IMR-90 (cell line): ENCODE measurements at regions not wholly inside any gene's neighbourhood (a gene's known extent, or its start where the extent isn't known, plus 50 kb on each side); places are given as distances from the start of the nearest gene placed in this dataset.

Experiments
- ATAC-seq: fragments of 200-7000 bp; cut with Tn5 transposase; 2 replicates; pipeline ENCODE4 v1.9.1; 2020; ENCODE audit warnings: low read depth, mild to moderate bottlenecking, moderate library complexity
- BruUV-seq: library from RNA; stranded (reverse); fragments of 400-500 nt; replicated peaks from 2 replicates; lab custom pipeline; 2021; lab: Mats Ljungman, UMichigan
- CTCF ChIA-PET: fragments of 300-600 bp; formaldehyde crosslinking; extraction: SDS; loops from one replicate; lab custom pipeline; 2021; ENCODE audit warnings: antibody characterized with exemption; lab: Yijun Ruan, JAX
- POLR2A ChIA-PET: fragments of 300-600 bp; sonication (Branson Sonifier 250); formaldehyde crosslinking; loops from one replicate; lab custom pipeline; 2022; ENCODE audit warnings: antibody characterized with exemption; ENCODE audit not compliant: unreplicated experiment; lab: Charles Lee
- DNase-seq: peaks from one replicate; pipeline ENCODE4 v3.0.0; 2013
- H2AFZ ChIP-seq: replicated peaks from 2 replicates; pipeline ENCODE3; 2013; ENCODE audit warnings: low read length, mild to moderate bottlenecking; ENCODE audit not compliant: poor library complexity
- H2AK5ac ChIP-seq: 2 replicates; pipeline ENCODE4 v1.6.1; 2013; ENCODE audit warnings: low read depth, low read length, inconsistent platforms
- H2AK9ac ChIP-seq: replicated peaks from 2 replicates; pipeline ENCODE3; 2013; ENCODE audit warnings: mild to moderate bottlenecking, low read depth, low read length, moderate library complexity; ENCODE audit not compliant: poor library complexity
- H2BK120ac ChIP-seq: 2 replicates; pipeline ENCODE4 v1.6.1; 2013; ENCODE audit warnings: low read depth, low read length, inconsistent platforms
- H2BK15ac ChIP-seq: 3 replicates; pipeline ENCODE4 v1.6.1; 2013; ENCODE audit warnings: low read depth, low read length, inconsistent platforms
- H2BK20ac ChIP-seq: 2 replicates; pipeline ENCODE4 v1.6.1; 2013; ENCODE audit warnings: low read depth, mild to moderate bottlenecking, inconsistent platforms, low read length, moderate library complexity
- H2BK5ac ChIP-seq: 2 replicates; pipeline ENCODE4 v1.6.1; 2013; ENCODE audit warnings: mild to moderate bottlenecking, low read depth, low read length, inconsistent platforms; ENCODE audit not compliant: poor library complexity, severe bottlenecking
- H3K14ac ChIP-seq: replicated peaks from 2 replicates; pipeline ENCODE4 v1.6.1; 2013; ENCODE audit warnings: low read depth, low read length, inconsistent platforms
- H3K18ac ChIP-seq: 2 replicates; pipeline ENCODE4 v1.6.1; 2013; ENCODE audit warnings: low read depth, low read length, control low read depth
- H3K23ac ChIP-seq: 2 replicates; pipeline ENCODE4 v1.6.1; 2013; ENCODE audit warnings: low read depth, low read length, inconsistent platforms
- H3K27ac ChIP-seq: 2 replicates; pipeline ENCODE4 v1.5.1; 2013; ENCODE audit warnings: mild to moderate bottlenecking, control low read depth, low read length; ENCODE audit not compliant: insufficient read depth
- H3K27me3 ChIP-seq: 2 replicates; pipeline ENCODE4 v1.6.1; 2013; ENCODE audit warnings: low read length; ENCODE audit not compliant: control insufficient read depth, insufficient read depth
- H3K36me3 ChIP-seq: 2 replicates; pipeline ENCODE4 v1.6.1; 2013; ENCODE audit warnings: low read length, mixed read lengths; ENCODE audit not compliant: control insufficient read depth, insufficient read depth
- H3K4ac ChIP-seq: 2 replicates; pipeline ENCODE4 v1.6.1; 2013; ENCODE audit warnings: low read depth, low read length, inconsistent platforms
- H3K4me1 ChIP-seq: 2 replicates; pipeline ENCODE4 v1.6.1; 2013; ENCODE audit warnings: low read length, mixed read lengths; ENCODE audit not compliant: control insufficient read depth, insufficient read depth
- H3K4me2 ChIP-seq: 2 replicates; pipeline ENCODE4 v1.6.1; 2013; ENCODE audit warnings: low read depth, mild to moderate bottlenecking, control low read depth, low read length, moderate library complexity
- H3K4me3 ChIP-seq: 2 replicates; pipeline ENCODE4 v1.5.1; 2013; ENCODE audit warnings: low read depth, mild to moderate bottlenecking, control low read depth, low read length, moderate library complexity; ENCODE audit not compliant: insufficient read depth
- H3K56ac ChIP-seq: 2 replicates; pipeline ENCODE4 v1.6.1; 2013; ENCODE audit warnings: low read length, inconsistent platforms; ENCODE audit not compliant: insufficient read depth; ENCODE audit errors: extremely low read depth
- H3K79me1 ChIP-seq, 2 experiments: 2 replicates each; pipeline ENCODE4 v1.6.1; 2013; ENCODE audit warnings: low read length in 2 of 2, inconsistent platforms in 1 of 2, low read depth in 1 of 2
- H3K9ac ChIP-seq: 2 replicates; pipeline ENCODE4 v1.6.1; 2013; ENCODE audit warnings: low read depth, low read length, control low read depth
- H3K9me1 ChIP-seq: 2 replicates; pipeline ENCODE4 v1.6.1; 2013; ENCODE audit warnings: low read length, inconsistent platforms; ENCODE audit not compliant: insufficient read depth
- H3K9me3 ChIP-seq: 2 replicates; pipeline ENCODE4 v1.6.1; 2013; ENCODE audit warnings: low read length; ENCODE audit not compliant: control insufficient read depth, insufficient read depth
- H4K20me1 ChIP-seq: 2 replicates; pipeline ENCODE4 v1.6.1; 2013; ENCODE audit warnings: low read length, inconsistent platforms; ENCODE audit not compliant: insufficient read depth
- H4K5ac ChIP-seq: 2 replicates; pipeline ENCODE4 v1.6.1; 2013; ENCODE audit warnings: mild to moderate bottlenecking, low read depth, low read length, control low read depth
- H4K8ac ChIP-seq, 2 experiments: 2 replicates each; pipeline ENCODE4 v1.6.1; 2013; ENCODE audit warnings: low read depth in 2 of 2, low read length in 2 of 2, control low read depth in 1 of 2, inconsistent platforms in 1 of 2
- H4K91ac ChIP-seq: 2 replicates; pipeline ENCODE4 v1.6.1; 2013; ENCODE audit warnings: low read depth, low read length, inconsistent platforms; ENCODE audit not compliant: insufficient read depth
- BHLHE40 ChIP-seq: fragments of 150-350 bp; IDR thresholded peaks from 2 replicates; pipeline ENCODE4 v1.6.1; 2016; ENCODE audit warnings: mild to moderate bottlenecking, low read depth, low read length
- CHD1 ChIP-seq: IDR thresholded peaks from 2 replicates; pipeline ENCODE4 v1.6.1; 2012; ENCODE audit warnings: low read depth, low read length, improper control_type of control experiment
- FOS ChIP-seq: fragments of 150-350 bp; IDR thresholded peaks from 2 replicates; pipeline ENCODE4 v1.6.1; 2016; ENCODE audit warnings: low read depth, low read length
- MAFK ChIP-seq: IDR thresholded peaks from 2 replicates; pipeline ENCODE4 v1.6.1; 2012; ENCODE audit warnings: low read depth, low read length, improper control_type of control experiment
- MAZ ChIP-seq: IDR thresholded peaks from 2 replicates; pipeline ENCODE4 v1.6.1; 2012; ENCODE audit warnings: low read depth, mild to moderate bottlenecking, low read length, improper control_type of control experiment, moderate library complexity, borderline replicate concordance
- MXI1 ChIP-seq: IDR thresholded peaks from 2 replicates; pipeline ENCODE4 v1.6.1; 2012; ENCODE audit warnings: low read depth, mild to moderate bottlenecking, low read length, moderate library complexity, borderline replicate concordance
- NFE2L2 ChIP-seq: fragments of 150-350 bp; IDR thresholded peaks from 2 replicates; pipeline ENCODE4 v1.6.1; 2016; ENCODE audit warnings: low read depth, mild to moderate bottlenecking, low read length
- POLR2A ChIP-seq: IDR thresholded peaks from 2 replicates; pipeline ENCODE4 v1.6.1; 2012; ENCODE audit warnings: mild to moderate bottlenecking, low read depth, low read length
- RAD21 ChIP-seq: IDR thresholded peaks from 2 replicates; pipeline ENCODE4 v1.6.1; 2012; ENCODE audit warnings: low read length, improper control_type of control experiment
- RCOR1 ChIP-seq: IDR thresholded peaks from 2 replicates; pipeline ENCODE4 v1.6.1; 2012; ENCODE audit warnings: mild to moderate bottlenecking, low read length, improper control_type of control experiment; ENCODE audit not compliant: insufficient replicate concordance
- WGBS, 2 experiments: methylation state at CpG; one replicate each; pipeline versions ENCODE4 v1.1.5 to v1.1.7; 2013; ENCODE audit warnings: missing lambda C conversion rate in 2 of 2; ENCODE audit not compliant: insufficient read length in 1 of 2; ENCODE audit errors: extremely low coverage in 2 of 2; 5-methylcytosine and 5-hydroxymethylcytosine counted together
- dilution Hi-C: fragments of 300-500 bp; cut with HindIII; formaldehyde crosslinking; loops from one replicate; pipeline ENCODE4 v1.14.3; 2018; ENCODE audit warnings: low sequenced_read_pairs; ENCODE audit not compliant: unreplicated experiment
- in situ Hi-C: fragments of 300-500 bp; cut with MboI; formaldehyde crosslinking; loops from 3 replicates; pipeline ENCODE4 v1.14.3; 2019; ENCODE audit warnings: low sequenced_read_pairs, inconsistent platforms, mixed read lengths
- intact Hi-C: fragments of 100-400 bp; cut with micrococcal nuclease; formaldehyde crosslinking; loops from 2 replicates; pipeline ENCODE4 v1.10.0; 2022
- TF ChIP-seq, protein P1 (sequence below): fragments of 150-350 bp; IDR thresholded peaks from 2 replicates; pipeline ENCODE4 v1.6.1; 2016; ENCODE audit warnings: low read depth, mild to moderate bottlenecking, low read length, moderate library complexity, borderline replicate concordance

DNA sequence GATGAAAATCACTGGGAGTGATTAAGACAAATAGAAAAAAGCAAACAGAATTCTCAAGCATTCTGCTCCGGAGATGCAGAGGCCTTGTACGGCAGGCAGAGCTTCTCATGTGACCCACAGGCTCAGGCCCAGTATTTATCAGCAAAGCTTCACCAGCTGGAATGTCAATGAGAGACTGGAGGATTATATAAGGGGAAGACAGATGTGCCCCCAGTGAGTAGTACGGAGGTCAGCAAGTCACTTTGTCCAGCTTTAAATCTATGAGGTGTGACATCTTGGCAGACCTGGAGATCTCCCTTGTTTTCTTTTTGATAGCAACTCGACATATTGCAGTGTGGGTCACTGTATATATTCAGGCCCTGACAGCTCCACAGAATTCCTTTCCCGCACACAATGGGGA is 106.8 kb downstream of the HHIPL2 start:
- in situ Hi-C loops (no loop called here), intact Hi-C loops (no loop called here), dilution Hi-C loops (no loop called here)
- Histone ChIP-seq H3K23ac (no peak overlapping the region), H4K8ac (no peak overlapping the region), H2BK15ac (no peak overlapping the region), H2BK120ac (no peak overlapping the region; the same call in 1 of the 2 replicates), H2BK5ac (no peak overlapping the region), H3K14ac (no peak overlapping the region), H3K4ac (no peak overlapping the region), H2AFZ (no peak overlapping the region), H2AK9ac (no peak overlapping the region), H3K4me3 (no peak overlapping the region), H3K56ac (no peak overlapping the region), H3K4me1 (no peaks in the 10 kb centered on the region; the same call in 1 of the 2 replicates), H2AK5ac (0 out of 2 replicates have a peak overlapping the region, but pooled peaks have one; percentile 21), H3K79me1 (no peaks in the 10 kb centered on the region), H3K27me3 (no peaks in the 10 kb centered on the region), H3K9me1 (0 out of 2 replicates have a peak, but pooled peaks cover 3% of the 10 kb centered on the region), H3K4me2 (no peak overlapping the region), H4K91ac (no peak overlapping the region), H3K27ac (no peak overlapping the region), H3K9me3 (no peaks in the 10 kb centered on the region), H2BK20ac (no peak overlapping the region), H3K9ac (no peak overlapping the region), H4K20me1 (no peaks in the 10 kb centered on the region), H3K18ac (no peak overlapping the region; the same call in 1 of the 2 replicates), H3K36me3 (no peaks in the 10 kb centered on the region), H4K5ac (no peak overlapping the region; the same call in 1 of the 2 replicates)
- no TSS peak for BruUV-seq
- ChIA-PET CTCF (interaction anchor here (1.3 to 1.8 kb wide), 2 partner anchors 15 to 17 kb away, joined by 3 to 5 read pairs; no protein-coding TSS in a partner anchor), POLR2A (no interaction called here)
- WGBS, 2 experiments: no CpG with 5 or more reads among the region's 5 CpGs
- TF ChIP-seq MAFK (no peak), MAZ (no peak), BHLHE40 (no peak), CHD1 (no peak), NFE2L2 (no peak), RAD21 (no peak), POLR2A (no peak), RCOR1 (no peak), MXI1 (no peak), FOS (no peak)
- TF ChIP-seq, protein P1, sequence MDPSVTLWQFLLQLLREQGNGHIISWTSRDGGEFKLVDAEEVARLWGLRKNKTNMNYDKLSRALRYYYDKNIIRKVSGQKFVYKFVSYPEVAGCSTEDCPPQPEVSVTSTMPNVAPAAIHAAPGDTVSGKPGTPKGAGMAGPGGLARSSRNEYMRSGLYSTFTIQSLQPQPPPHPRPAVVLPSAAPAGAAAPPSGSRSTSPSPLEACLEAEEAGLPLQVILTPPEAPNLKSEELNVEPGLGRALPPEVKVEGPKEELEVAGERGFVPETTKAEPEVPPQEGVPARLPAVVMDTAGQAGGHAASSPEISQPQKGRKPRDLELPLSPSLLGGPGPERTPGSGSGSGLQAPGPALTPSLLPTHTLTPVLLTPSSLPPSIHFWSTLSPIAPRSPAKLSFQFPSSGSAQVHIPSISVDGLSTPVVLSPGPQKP: no peak
- ATAC-seq (peak; percentile 53), DNase-seq (peak; percentile 17)
